SK-N-SH (cell line): ENCODE measurements at regions not wholly inside any gene's neighbourhood (a gene's known extent, or its start where the extent isn't known, plus 50 kb on each side); places are given as distances from the start of the nearest gene placed in this dataset.

Experiments
- EZH2phosphoT487 ChIP-seq: fragments of 200-600 bp; sonication (generic); IDR thresholded peaks from 2 replicates; pipeline ENCODE4 v1.6.1; 2017; ENCODE audit warnings: low read depth, mixed run types, mild to moderate bottlenecking, antibody characterized with exemption, moderate library complexity, borderline replicate concordance
- JUND ChIP-seq: IDR thresholded peaks from 2 replicates; pipeline ENCODE4 v1.4.0; 2012
- MXI1 ChIP-seq: IDR thresholded peaks from 2 replicates; pipeline ENCODE4 v1.6.1; 2012; ENCODE audit warnings: mild to moderate bottlenecking, low read depth, low read length, improper control_type of control experiment
- POLR2AphosphoS5 ChIP-seq: IDR thresholded peaks from 2 replicates; pipeline ENCODE4 v1.6.1; 2012; ENCODE audit warnings: low read depth, low read length
- TAF1 ChIP-seq: IDR thresholded peaks from 2 replicates; pipeline ENCODE4 v1.6.1; 2012; ENCODE audit warnings: low read depth, mild to moderate bottlenecking, low read length, moderate library complexity, borderline replicate concordance
- YY1 ChIP-seq: IDR thresholded peaks from 2 replicates; pipeline ENCODE4 v1.4.0; 2012; ENCODE audit warnings: low read depth, mild to moderate bottlenecking
- TF ChIP-seq, protein P1 (sequence below): fragments of 200-600 bp; sonication (generic); IDR thresholded peaks from 2 replicates; pipeline ENCODE4 v1.6.1; 2017; ENCODE audit warnings: antibody characterized with exemption, mild to moderate bottlenecking, moderate library complexity
- TF ChIP-seq, protein P2 (sequence below): IDR thresholded peaks from 2 replicates; pipeline ENCODE4 v1.6.1; 2012; ENCODE audit warnings: mild to moderate bottlenecking, low read depth, low read length, moderate library complexity

- TF ChIP-seq JUND (no peak), POLR2AphosphoS5 (no peak), YY1 (no peak), MXI1 (no peak), EZH2phosphoT487 (no peak), TAF1 (no peak)
- TF ChIP-seq, protein P1, sequence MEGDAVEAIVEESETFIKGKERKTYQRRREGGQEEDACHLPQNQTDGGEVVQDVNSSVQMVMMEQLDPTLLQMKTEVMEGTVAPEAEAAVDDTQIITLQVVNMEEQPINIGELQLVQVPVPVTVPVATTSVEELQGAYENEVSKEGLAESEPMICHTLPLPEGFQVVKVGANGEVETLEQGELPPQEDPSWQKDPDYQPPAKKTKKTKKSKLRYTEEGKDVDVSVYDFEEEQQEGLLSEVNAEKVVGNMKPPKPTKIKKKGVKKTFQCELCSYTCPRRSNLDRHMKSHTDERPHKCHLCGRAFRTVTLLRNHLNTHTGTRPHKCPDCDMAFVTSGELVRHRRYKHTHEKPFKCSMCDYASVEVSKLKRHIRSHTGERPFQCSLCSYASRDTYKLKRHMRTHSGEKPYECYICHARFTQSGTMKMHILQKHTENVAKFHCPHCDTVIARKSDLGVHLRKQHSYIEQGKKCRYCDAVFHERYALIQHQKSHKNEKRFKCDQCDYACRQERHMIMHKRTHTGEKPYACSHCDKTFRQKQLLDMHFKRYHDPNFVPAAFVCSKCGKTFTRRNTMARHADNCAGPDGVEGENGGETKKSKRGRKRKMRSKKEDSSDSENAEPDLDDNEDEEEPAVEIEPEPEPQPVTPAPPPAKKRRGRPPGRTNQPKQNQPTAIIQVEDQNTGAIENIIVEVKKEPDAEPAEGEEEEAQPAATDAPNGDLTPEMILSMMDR: no peak
- TF ChIP-seq, protein P2, sequence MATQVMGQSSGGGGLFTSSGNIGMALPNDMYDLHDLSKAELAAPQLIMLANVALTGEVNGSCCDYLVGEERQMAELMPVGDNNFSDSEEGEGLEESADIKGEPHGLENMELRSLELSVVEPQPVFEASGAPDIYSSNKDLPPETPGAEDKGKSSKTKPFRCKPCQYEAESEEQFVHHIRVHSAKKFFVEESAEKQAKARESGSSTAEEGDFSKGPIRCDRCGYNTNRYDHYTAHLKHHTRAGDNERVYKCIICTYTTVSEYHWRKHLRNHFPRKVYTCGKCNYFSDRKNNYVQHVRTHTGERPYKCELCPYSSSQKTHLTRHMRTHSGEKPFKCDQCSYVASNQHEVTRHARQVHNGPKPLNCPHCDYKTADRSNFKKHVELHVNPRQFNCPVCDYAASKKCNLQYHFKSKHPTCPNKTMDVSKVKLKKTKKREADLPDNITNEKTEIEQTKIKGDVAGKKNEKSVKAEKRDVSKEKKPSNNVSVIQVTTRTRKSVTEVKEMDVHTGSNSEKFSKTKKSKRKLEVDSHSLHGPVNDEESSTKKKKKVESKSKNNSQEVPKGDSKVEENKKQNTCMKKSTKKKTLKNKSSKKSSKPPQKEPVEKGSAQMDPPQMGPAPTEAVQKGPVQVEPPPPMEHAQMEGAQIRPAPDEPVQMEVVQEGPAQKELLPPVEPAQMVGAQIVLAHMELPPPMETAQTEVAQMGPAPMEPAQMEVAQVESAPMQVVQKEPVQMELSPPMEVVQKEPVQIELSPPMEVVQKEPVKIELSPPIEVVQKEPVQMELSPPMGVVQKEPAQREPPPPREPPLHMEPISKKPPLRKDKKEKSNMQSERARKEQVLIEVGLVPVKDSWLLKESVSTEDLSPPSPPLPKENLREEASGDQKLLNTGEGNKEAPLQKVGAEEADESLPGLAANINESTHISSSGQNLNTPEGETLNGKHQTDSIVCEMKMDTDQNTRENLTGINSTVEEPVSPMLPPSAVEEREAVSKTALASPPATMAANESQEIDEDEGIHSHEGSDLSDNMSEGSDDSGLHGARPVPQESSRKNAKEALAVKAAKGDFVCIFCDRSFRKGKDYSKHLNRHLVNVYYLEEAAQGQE: no peak
These were observed 233.8 kb upstream of the EDNRB start for GRCh38 chr13:78152415-78152814.
